ENCODE measurements at regions not wholly inside any gene's neighbourhood (a gene's known extent, or its start where the extent isn't known, plus 50 kb on each side); places are given as distances from the start of the nearest gene placed in this dataset.

DNA sequence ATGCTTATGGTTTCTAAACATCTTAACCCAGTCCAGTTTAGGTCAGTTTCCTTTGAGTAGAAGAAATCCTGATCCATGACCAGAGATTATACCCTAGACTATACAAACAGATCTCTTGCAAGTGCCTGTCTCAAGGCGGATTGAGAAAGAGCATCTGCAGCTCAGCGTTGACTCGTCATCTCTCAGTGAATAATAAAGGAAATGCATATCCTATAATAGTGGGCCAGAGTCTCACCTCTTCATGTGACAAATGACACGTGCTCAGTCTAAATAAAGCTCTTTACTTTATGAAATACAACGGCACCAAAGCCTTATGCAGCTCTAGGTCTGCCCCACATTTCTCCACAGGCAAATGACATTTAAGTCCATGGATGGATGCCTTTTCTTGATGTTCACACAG is 179.4 kb upstream of the NR3C1 start (continued):
- TF ChIP-seq, protein P1, sequence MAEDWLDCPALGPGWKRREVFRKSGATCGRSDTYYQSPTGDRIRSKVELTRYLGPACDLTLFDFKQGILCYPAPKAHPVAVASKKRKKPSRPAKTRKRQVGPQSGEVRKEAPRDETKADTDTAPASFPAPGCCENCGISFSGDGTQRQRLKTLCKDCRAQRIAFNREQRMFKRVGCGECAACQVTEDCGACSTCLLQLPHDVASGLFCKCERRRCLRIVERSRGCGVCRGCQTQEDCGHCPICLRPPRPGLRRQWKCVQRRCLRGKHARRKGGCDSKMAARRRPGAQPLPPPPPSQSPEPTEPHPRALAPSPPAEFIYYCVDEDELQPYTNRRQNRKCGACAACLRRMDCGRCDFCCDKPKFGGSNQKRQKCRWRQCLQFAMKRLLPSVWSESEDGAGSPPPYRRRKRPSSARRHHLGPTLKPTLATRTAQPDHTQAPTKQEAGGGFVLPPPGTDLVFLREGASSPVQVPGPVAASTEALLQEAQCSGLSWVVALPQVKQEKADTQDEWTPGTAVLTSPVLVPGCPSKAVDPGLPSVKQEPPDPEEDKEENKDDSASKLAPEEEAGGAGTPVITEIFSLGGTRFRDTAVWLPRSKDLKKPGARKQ (CRISPR knock-in tag; IDR thresholded peaks at IDR 0.05): no peak

DNA sequence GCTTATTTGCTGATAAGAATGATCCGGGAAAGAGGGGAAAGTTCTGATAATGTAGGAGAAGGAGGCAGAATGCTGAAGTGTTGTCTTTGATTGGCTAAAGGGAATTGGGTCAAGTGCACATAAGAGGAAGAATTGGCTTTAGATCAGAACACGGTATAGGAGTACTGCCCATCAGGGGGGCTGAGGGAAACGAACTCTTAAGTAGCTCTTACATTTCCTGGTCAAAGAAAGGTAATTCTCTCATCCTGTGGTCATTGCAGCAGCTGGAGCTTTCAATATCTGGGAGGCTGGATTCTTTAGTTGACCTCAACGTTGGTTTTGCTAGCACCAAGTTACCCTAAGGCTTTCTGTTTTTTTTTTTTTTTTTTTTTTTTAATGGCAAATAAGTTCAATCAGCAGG is 178.7 kb upstream of the NR3C1 start:
- no peaks in the 10 kb centered on the region for H4K20me1 ChIP-seq (replicated peaks; ENCODE audit: control insufficient read depth, insufficient read depth, low read length)
- no peak for TF ChIP-seq MAFG (tag; conservative IDR thresholded peaks at IDR 0.05)
- TF ChIP-seq ADNP (tag; IDR thresholded peaks at IDR 0.05): no peak
- ATAC-seq (no peak), FAIRE-seq (no peak), DNase-seq (ENCODE audit: extremely low read depth in 1 of 4, low spot score in 3 of 4) (no peak)
- H3K4me1 ChIP-seq (replicated peaks in 1 of 2; ENCODE audit: control insufficient read depth in 2 of 2, insufficient read depth in 2 of 2, low read length in 2 of 2): peaks cover 0 to 30% of the 10 kb centered on the region in 2 experiments; a peak in 4 of 5 replicates
- no peaks in the 10 kb centered on the region for H3K79me2 ChIP-seq (ENCODE audit: control insufficient read depth, insufficient read depth, low read length)
- in situ Hi-C loops (cut with MboI): no loop called here
- peak overlapping the region; percentile 34; the same call in 1 of the 2 replicates for H2AFZ ChIP-seq (ENCODE audit: low read depth, low read length)
- ChIA-PET CTCF (ENCODE audit: low intra/inter-chr PET ratio) (no interaction called here), POLR2A (interaction anchor here (0.6 to 2.1 kb wide), 2 partner anchors 9 to 575 kb away, joined by 3 to 10 read pairs; no protein-coding TSS in a partner anchor)
- no peak overlapping the region for H3K9ac ChIP-seq (ENCODE audit: insufficient read depth in 1 of 2, low read depth in 2 of 2, low read length in 2 of 2)
- no TSS peak for BruUV-seq (replicated peaks)
- no peak overlapping the region; the same call in 1 of the 2 replicates for H3K4me2 ChIP-seq (ENCODE audit: insufficient read depth, low read length)
- H3K9me1 ChIP-seq (ENCODE audit: control insufficient read depth, insufficient read depth, low read length): no peaks in the 10 kb centered on the region
- WGBS (ENCODE audit: insufficient coverage, low coverage, missing lambda C conversion rate): 9% methylated on average over 4 of the region's 4 CpGs
- intact Hi-C loops (cut with micrococcal nuclease): loop anchor here (10.0 kb wide), 1 partner anchor 367 kb away; no protein-coding TSS in a partner anchor
- no peaks in the 10 kb centered on the region for H3K9me3 ChIP-seq (replicated peaks; ENCODE audit: control insufficient read depth, insufficient read depth, low read depth, low read length)
- H3K27ac ChIP-seq (ENCODE audit: extremely low read depth, low read depth, low read length): no peak overlapping the region
- no peaks in the 10 kb centered on the region for H3K27me3 ChIP-seq (ENCODE audit: control insufficient read depth in 2 of 2, insufficient read depth in 2 of 2, low read length in 2 of 2)
- no peak overlapping the region for H3K4me3 ChIP-seq
- H3K36me3 ChIP-seq (ENCODE audit: control insufficient read depth, insufficient read depth, low read length): no peaks in the 10 kb centered on the region

All from K562 (cell line).